Heart left ventricle (tissue), 16 donors: ENCODE measurements at regions not wholly inside any gene's neighbourhood (a gene's known extent, or its start where the extent isn't known, plus 50 kb on each side); places are given as distances from the start of the nearest gene placed in this dataset.

Source experiments
- ATAC-seq, 4 donors: fragments of 200-7000 bp; cut with Tn5 transposase; one replicate each; pipeline ENCODE4 v1.9.1; 2020 to 2022; ENCODE audit warnings: moderate library complexity in 4 of 4, mild to moderate bottlenecking in 3 of 4, moderate number of reproducible peaks in 1 of 4
- DNase-seq, 5 donors: peaks; one replicate each; pipeline ENCODE4 v3.0.0-alpha.2; 2020
- H3K27ac ChIP-seq, 12 donors: fragments of 200-600 bp; sonication (generic) in 4 of 12; one replicate each; pipeline versions ENCODE4 v1.5.0 to v1.8.0; 2016 to 2022; ENCODE audit warnings: mild to moderate bottlenecking in 2 of 12
- H3K27me3 ChIP-seq, 9 donors: fragments of 200-600 bp; sonication (generic) in 2 of 9; one replicate each; pipeline versions ENCODE4 v1.5.1 to v1.8.0; 2016 to 2022; ENCODE audit warnings: mild to moderate bottlenecking in 3 of 9
- H3K36me3 ChIP-seq, 9 donors: fragments of 200-600 bp; sonication (generic) in 2 of 9; one replicate each; pipeline versions ENCODE4 v1.5.0 to v1.8.0; 2018 to 2022; ENCODE audit warnings: mild to moderate bottlenecking in 2 of 9
- H3K4me1 ChIP-seq, 12 donors: fragments of 200-600 bp; sonication (generic) in 4 of 12; one replicate each; pipeline versions ENCODE4 v1.5.0 to v1.8.0; 2016 to 2022; ENCODE audit warnings: mild to moderate bottlenecking in 3 of 12
- H3K4me3 ChIP-seq, 12 donors: fragments of 200-600 bp; sonication (generic) in 4 of 12; one replicate each; pipeline versions ENCODE4 v1.5.0 to v1.8.0; 2017 to 2022; ENCODE audit warnings: mild to moderate bottlenecking in 9 of 12, moderate library complexity in 4 of 12
- H3K9me3 ChIP-seq, 12 donors: fragments of 200-600 bp; sonication (generic) in 4 of 12; one replicate each; pipeline versions ENCODE4 v1.5.0 to v1.8.0; 2016 to 2022; ENCODE audit warnings: mild to moderate bottlenecking in 1 of 12
- POLR2A ChIP-seq, 2 donors: fragments of 450-650 bp; IDR thresholded peaks; one replicate each; pipeline ENCODE4 v1.6.1; 2017; ENCODE audit warnings: antibody characterized with exemption in 2 of 2, mild to moderate bottlenecking in 2 of 2, moderate library complexity in 2 of 2
- WGBS, 4 donors: extraction: QIAGEN DNeasy Blood & Tissue Kit in 2 of 4; methylation state at CpG; one replicate each; pipeline versions ENCODE4 v1.1.5 to v1.1.7; 2013 to 2018; 5-methylcytosine and 5-hydroxymethylcytosine counted together
- intact Hi-C, 10 donors: fragments of 100-400 bp; cut with DNase I; formaldehyde crosslinking; loops; one replicate each; pipeline versions ENCODE4 v1.11.1 to v1.14.2; 2022
- TF ChIP-seq, protein P1 (sequence below), 12 donors: fragments of 200-600 bp; sonication (generic) in 4 of 12; IDR thresholded peaks; one replicate each; pipeline versions ENCODE4 v1.5.0 to v1.8.0; 2018 to 2022; ENCODE audit warnings: antibody characterized with exemption in 12 of 12, mild to moderate bottlenecking in 5 of 12
- donor health status: ischemic (EF 13 %, LVEDD 7.1; RV severe dilation, severe dysfunction).
- donor health status: healthy with polysubstance abuse.
- donor health status: DM: no; HTN: yes; CAD: no.
- donor health status: DM: no; HTN: no; CAD: no.
- donor health status: ischemic (EF 25% LVEDD 6.9; RV normal size, moderate dysfunction).
- donor health status: ischemic (EF 25% LVEDD 5.7; RV mildly dilated, moderate dysfunction).
- donor health status: healthy.
- donor health status: DM: yes; HTN: yes; CAD: no.
- donor health status: ischemic (EF 35%, LVEDD 5.7; RV mildly dilated, moderate dysfunction).
- donor health status: nonischemic (EF 11% LVEDD 7.7; RV severe dilation, severe dysfunction).
- donor health status: DM: yes; HTN: yes; CAD: no.
- donor health status: PGD.
- donor health status: ischemic (EF 29% LVEDD 5.4; RV normal size, mild dysfunction).
- donor health status: nonischemic (EF 23%, LVEDD 6.1; RV moderate dilation, normal function).

DNA sequence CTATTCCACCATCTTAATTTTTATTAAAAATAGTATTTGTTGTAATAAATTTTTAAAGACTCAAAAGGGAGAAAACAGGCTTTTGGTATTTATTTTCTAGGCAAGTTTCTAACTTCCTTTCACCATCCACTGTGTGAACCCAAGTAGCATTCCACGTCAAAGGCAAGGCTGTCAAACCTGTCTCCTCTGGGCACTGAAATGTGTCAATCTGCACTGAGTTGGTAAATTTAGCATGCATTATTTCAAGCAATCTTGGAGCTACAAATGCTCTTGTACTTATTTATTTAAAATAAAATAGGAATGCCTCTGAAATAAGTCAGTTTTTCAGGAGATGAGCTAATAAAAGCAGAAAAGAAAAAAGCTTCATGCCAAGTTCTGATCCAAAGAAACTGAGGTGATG, 130.9 kb upstream of the CNTNAP5 start:
- Histone ChIP-seq H3K4me1 (no peaks in the 10 kb centered on the region), H3K27ac (no peak overlapping the region), H3K27me3 (no peaks in the 10 kb centered on the region), H3K4me3 (no peak overlapping the region), H3K36me3 (no peaks in the 10 kb centered on the region), H3K9me3 (peaks cover 0 to 28% (median 14%) of the 10 kb centered on the region in 12 donors)
- 72 to 82% (median 78%) methylated on average over 1 of the region's 1 CpG for WGBS, 4 donors
- intact Hi-C loops = no loop called here
- TF ChIP-seq, protein P1, sequence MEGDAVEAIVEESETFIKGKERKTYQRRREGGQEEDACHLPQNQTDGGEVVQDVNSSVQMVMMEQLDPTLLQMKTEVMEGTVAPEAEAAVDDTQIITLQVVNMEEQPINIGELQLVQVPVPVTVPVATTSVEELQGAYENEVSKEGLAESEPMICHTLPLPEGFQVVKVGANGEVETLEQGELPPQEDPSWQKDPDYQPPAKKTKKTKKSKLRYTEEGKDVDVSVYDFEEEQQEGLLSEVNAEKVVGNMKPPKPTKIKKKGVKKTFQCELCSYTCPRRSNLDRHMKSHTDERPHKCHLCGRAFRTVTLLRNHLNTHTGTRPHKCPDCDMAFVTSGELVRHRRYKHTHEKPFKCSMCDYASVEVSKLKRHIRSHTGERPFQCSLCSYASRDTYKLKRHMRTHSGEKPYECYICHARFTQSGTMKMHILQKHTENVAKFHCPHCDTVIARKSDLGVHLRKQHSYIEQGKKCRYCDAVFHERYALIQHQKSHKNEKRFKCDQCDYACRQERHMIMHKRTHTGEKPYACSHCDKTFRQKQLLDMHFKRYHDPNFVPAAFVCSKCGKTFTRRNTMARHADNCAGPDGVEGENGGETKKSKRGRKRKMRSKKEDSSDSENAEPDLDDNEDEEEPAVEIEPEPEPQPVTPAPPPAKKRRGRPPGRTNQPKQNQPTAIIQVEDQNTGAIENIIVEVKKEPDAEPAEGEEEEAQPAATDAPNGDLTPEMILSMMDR (IDR thresholded peaks at IDR 0.05) = no peak
- no peak for TF ChIP-seq POLR2A (IDR thresholded peaks at IDR 0.05)
- DNase-seq (no peak), ATAC-seq (no peak)

DNA sequence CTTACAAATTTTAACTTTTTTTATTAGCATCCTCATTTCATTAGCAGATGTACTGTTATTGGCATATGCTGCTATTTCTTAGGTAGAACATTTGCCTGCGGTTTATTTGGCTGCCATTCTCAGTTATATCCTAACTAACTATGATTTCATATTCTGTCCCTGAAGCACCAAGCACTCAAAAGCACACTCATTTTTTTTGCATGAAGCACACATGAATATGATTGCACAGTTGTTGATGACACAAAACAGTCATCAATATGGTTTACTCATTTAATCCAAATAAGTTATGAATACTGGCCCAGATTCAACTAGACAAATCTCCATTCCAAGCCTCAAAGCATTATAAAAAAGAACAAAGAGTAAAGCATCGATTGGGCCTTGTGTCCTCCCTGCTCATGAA, 129.4 kb upstream of the CNTNAP5 start:
- no peak for ATAC-seq
- Histone ChIP-seq H3K4me3 (no peak overlapping the region), H3K36me3 (no peaks in the 10 kb centered on the region), H3K9me3 (peaks cover 0 to 28% (median 8%) of the 10 kb centered on the region in 12 donors), H3K27me3 (no peaks in the 10 kb centered on the region), H3K4me1 (no peaks in the 10 kb centered on the region), H3K27ac (no peak overlapping the region)
- intact Hi-C loops = no loop called here
- WGBS, 4 donors = 54 to 73% (median 68%) methylated on average over 2 of the region's 2 CpGs
- no peak for TF ChIP-seq POLR2A (IDR thresholded peaks at IDR 0.05)
- TF ChIP-seq, protein P1 (IDR thresholded peaks at IDR 0.05) = no peak
- DNase-seq = no peak

DNA sequence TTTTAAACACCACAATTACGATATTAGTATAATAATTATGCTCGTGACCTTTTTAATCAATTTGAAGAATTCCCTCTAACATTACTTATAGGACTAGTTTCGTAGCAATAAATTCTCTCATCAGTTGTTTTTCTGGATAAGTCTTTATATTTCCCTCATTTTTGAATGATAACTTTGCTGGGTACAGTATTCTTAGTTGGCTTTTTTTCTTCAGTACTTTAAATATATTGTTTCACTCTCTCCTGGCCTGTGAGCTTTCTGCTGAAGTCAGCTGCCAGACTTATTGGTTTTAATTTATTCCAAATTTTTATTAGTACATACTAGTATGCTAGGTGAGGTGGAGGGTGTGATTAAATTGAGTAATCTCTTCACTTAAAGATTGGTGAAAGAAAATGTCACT, 123.8 kb upstream of the CNTNAP5 start:
- Histone ChIP-seq H3K36me3 (no peaks in the 10 kb centered on the region), H3K9me3 (peaks cover 0 to 34% (median 17%) of the 10 kb centered on the region in 12 donors), H3K4me3 (no peak overlapping the region), H3K4me1 (no peaks in the 10 kb centered on the region), H3K27ac (no peak overlapping the region), H3K27me3 (no peaks in the 10 kb centered on the region)
- intact Hi-C loops = no loop called here
- WGBS, 4 donors = 74 to 80% (median 77%) methylated on average over 3 of the region's 3 CpGs
- no peak for DNase-seq
- ATAC-seq = no peak
- TF ChIP-seq, protein P1 (IDR thresholded peaks at IDR 0.05) = no peak
- no peak for TF ChIP-seq POLR2A (IDR thresholded peaks at IDR 0.05)

DNA sequence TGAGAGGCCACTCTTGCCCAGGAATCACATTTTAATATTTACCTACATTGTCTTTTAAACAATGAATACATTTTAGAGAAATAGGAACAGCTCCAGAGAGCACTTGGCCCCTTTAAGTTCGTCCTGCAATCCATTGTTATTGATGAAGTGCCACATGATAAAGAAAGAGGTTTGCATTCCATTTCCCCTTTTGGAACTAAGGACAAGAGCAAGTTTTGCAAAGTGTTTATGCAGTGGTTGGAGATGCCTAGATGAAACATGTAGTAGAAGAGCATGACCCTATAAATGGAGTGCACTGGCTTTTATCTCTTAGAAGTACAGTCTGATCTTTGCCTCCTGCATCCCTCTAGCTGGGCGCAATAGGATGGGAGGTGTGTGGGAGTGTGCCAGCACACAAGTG, 118.7 kb upstream of the CNTNAP5 start:
- no peaks in the 10 kb centered on the region for H3K36me3 ChIP-seq
- DNase-seq = no peak

More for the DNA sequence above, 118.7 kb upstream of the CNTNAP5 start:
- 23 to 35% (median 32%) methylated on average over 2 of the region's 2 CpGs for WGBS, 4 donors
- H3K27ac ChIP-seq = no peak overlapping the region
- H3K4me3 ChIP-seq = no peak overlapping the region
- no peak for ATAC-seq
- no peaks in the 10 kb centered on the region for H3K27me3 ChIP-seq
- intact Hi-C loops = no loop called here
- H3K4me1 ChIP-seq = no peaks in the 10 kb centered on the region
- TF ChIP-seq, protein P1 (IDR thresholded peaks at IDR 0.05) = no peak
- TF ChIP-seq POLR2A (IDR thresholded peaks at IDR 0.05) = no peak
- H3K9me3 ChIP-seq = peaks cover 0 to 13% (median 6%) of the 10 kb centered on the region in 12 donors
